GM18507 (cell line): ENCODE measurements at regions not wholly inside any gene's neighbourhood (a gene's known extent, or its start where the extent isn't known, plus 50 kb on each side); places are given as distances from the start of the nearest gene placed in this dataset.

ENCODE experiments used
- DNase-seq: peaks from one replicate; pipeline ENCODE4 v3.0.0; 2011; ENCODE audit warnings: low read depth; ENCODE audit not compliant: insufficient read length; ENCODE audit errors: extremely low spot score
- FAIRE-seq: peaks from 2 replicates; lab custom pipeline; 2011; peaks lifted over from hg19 to GRCh38; lab: Jason Lieb, UNC

GRCh38 chr17:71114911-71115668 lies 945.8 kb downstream of the KCNJ2 start:
- DNase-seq = no peak
- FAIRE-seq = no peak

- DNase-seq (no peak), FAIRE-seq (no peak)
Measured at GRCh38 chr17:71115669-71115972, 946.3 kb downstream of the KCNJ2 start.

GRCh38 chr17:71117466-71117865 lies 948.1 kb downstream of the KCNJ2 start:
- DNase-seq = no peak
- no peak for FAIRE-seq

- FAIRE-seq (no peak), DNase-seq (no peak)
Measured at GRCh38 chr17:71118039-71118438, 948.7 kb downstream of the KCNJ2 start.

GRCh38 chr17:71127416-71127815 lies 958.1 kb downstream of the KCNJ2 start:
- FAIRE-seq = no peak

GRCh38 chr17:71142333-71142732 lies 973.0 kb downstream of the KCNJ2 start:
- FAIRE-seq (no peak), DNase-seq (no peak)

More at GRCh38 chr17:71127416-71127815, 958.1 kb downstream of the KCNJ2 start:
- no peak for DNase-seq

GRCh38 chr17:71145486-71145885 lies 975.3 kb upstream of the SOX9 start:
- FAIRE-seq (no peak), DNase-seq (no peak)

- no peak for FAIRE-seq
- DNase-seq = no peak
Measured at GRCh38 chr17:71147906-71148305, 972.9 kb upstream of the SOX9 start.

- FAIRE-seq = no peak
Measured at GRCh38 chr17:71149607-71150006, 971.2 kb upstream of the SOX9 start.

GRCh38 chr17:71157297-71157696 lies 963.5 kb upstream of the SOX9 start:
- no peak for FAIRE-seq
- no peak for DNase-seq

More at GRCh38 chr17:71149607-71150006, 971.2 kb upstream of the SOX9 start:
- DNase-seq = no peak

- no peak for DNase-seq
- FAIRE-seq = no peak
Measured at GRCh38 chr17:71158437-71158836, 962.4 kb upstream of the SOX9 start.

- DNase-seq = no peak
- no peak for FAIRE-seq
Measured at GRCh38 chr17:71163121-71163812, 957.6 kb upstream of the SOX9 start.

GRCh38 chr17:71163813-71164122 lies 957.1 kb upstream of the SOX9 start:
- FAIRE-seq (no peak), DNase-seq (no peak)

GRCh38 chr17:71164561-71164960 lies 956.3 kb upstream of the SOX9 start:
- DNase-seq (no peak), FAIRE-seq (no peak)

GRCh38 chr17:71166311-71166710 lies 954.5 kb upstream of the SOX9 start:
- DNase-seq (no peak), FAIRE-seq (no peak)

GRCh38 chr17:71168053-71168741 lies 952.6 kb upstream of the SOX9 start:
- FAIRE-seq (no peak), DNase-seq (no peak)

GRCh38 chr17:71170070-71170469 lies 950.8 kb upstream of the SOX9 start:
- DNase-seq (no peak), FAIRE-seq (no peak)

GRCh38 chr17:71171270-71171669 lies 949.5 kb upstream of the SOX9 start:
- DNase-seq = no peak
- FAIRE-seq = no peak

GRCh38 chr17:71173991-71174390 lies 946.8 kb upstream of the SOX9 start:
- DNase-seq (no peak), FAIRE-seq (no peak)

GRCh38 chr17:71176331-71176730 lies 944.5 kb upstream of the SOX9 start:
- FAIRE-seq = no peak

GRCh38 chr17:71176928-71177443 lies 943.8 kb upstream of the SOX9 start:
- FAIRE-seq = no peak

More at GRCh38 chr17:71176331-71176730, 944.5 kb upstream of the SOX9 start:
- DNase-seq = no peak

More at GRCh38 chr17:71176928-71177443, 943.8 kb upstream of the SOX9 start:
- DNase-seq = no peak
